Endothelial cell of umbilical vein (primary cell): ENCODE measurements at regions not wholly inside any gene's neighbourhood (a gene's known extent, or its start where the extent isn't known, plus 50 kb on each side); places are given as distances from the start of the nearest gene placed in this dataset.

Source experiments
- CTCF ChIP-seq, 2 donors: IDR thresholded peaks; 1 replicate in 1 of 2; 2 replicates in 1 of 2; pipeline ENCODE4 v1.5.1; 2011; ENCODE audit warnings: low read length in 2 of 2, mild to moderate bottlenecking in 2 of 2, moderate library complexity in 2 of 2, control low read depth in 1 of 2, inconsistent platforms in 1 of 2, low read depth in 1 of 2; ENCODE audit not compliant: insufficient read depth in 1 of 2; ENCODE audit errors: extremely low read depth in 1 of 2
- EZH2 ChIP-seq: IDR thresholded peaks from 2 replicates; pipeline ENCODE4 v1.6.1; 2012; ENCODE audit warnings: borderline replicate concordance, low read depth, mild to moderate bottlenecking, moderate library complexity, low read length, inconsistent platforms; ENCODE audit not compliant: severe bottlenecking
- FOS ChIP-seq: IDR thresholded peaks from 2 replicates; pipeline ENCODE4 v1.6.1; 2011; ENCODE audit warnings: mild to moderate bottlenecking, low read length, moderate library complexity, borderline replicate concordance; ENCODE audit not compliant: insufficient read depth
- GATA2 ChIP-seq: IDR thresholded peaks from 2 replicates; pipeline ENCODE4 v1.7.0; 2011; ENCODE audit warnings: low read depth, mild to moderate bottlenecking, moderate library complexity, mixed read lengths, low read length; ENCODE audit not compliant: insufficient read length, insufficient read depth
- JUN ChIP-seq: IDR thresholded peaks from 2 replicates; pipeline ENCODE4 v1.6.1; 2011; ENCODE audit warnings: borderline replicate concordance, low read depth; ENCODE audit not compliant: insufficient read length, insufficient read depth
- POLR2A ChIP-seq: IDR thresholded peaks from 2 replicates; pipeline ENCODE4 v1.6.1; 2012; ENCODE audit warnings: low read depth, mild to moderate bottlenecking, control low read depth, low read length
- POLR2AphosphoS5 ChIP-seq: IDR thresholded peaks from 2 replicates; pipeline ENCODE4 v1.6.1; 2012; ENCODE audit warnings: low read depth, mild to moderate bottlenecking, control low read depth, low read length, moderate library complexity; ENCODE audit not compliant: insufficient read depth
- TF ChIP-seq, protein P1 (sequence below): IDR thresholded peaks from 2 replicates; pipeline ENCODE4 v1.6.1; 2011; ENCODE audit not compliant: insufficient read depth, insufficient read length

DNA sequence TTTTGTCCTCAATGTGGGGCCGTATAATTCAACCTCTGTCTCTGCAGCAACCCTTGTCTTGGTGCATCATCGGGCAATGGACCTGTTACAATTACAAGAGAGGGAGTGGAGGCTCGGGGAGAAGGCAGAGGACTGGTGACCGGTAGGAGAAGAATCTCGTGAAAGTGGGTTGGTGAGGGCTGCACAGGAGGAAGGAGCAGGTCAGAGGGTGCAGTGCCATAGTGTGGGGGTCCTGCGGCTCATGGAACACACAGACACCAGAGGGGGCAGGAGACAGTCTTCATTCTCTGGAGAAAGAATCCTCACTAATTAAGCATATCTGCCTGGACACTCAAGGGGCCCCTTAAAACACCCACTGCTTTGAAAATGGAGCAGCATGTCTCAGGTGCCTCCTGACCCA, 174.7 kb upstream of the B3GAT1 start:
- TF ChIP-seq CTCF (IDR thresholded peaks at IDR 0.05; ENCODE audit: extremely low read depth in 1 of 2, insufficient read depth in 1 of 2, low read depth in 1 of 2, low read length in 2 of 2) (no peak), EZH2 (no peak), FOS (no peak), POLR2AphosphoS5 (no peak), POLR2A (no peak), JUN (no peak), GATA2 (no peak)
- TF ChIP-seq, protein P1, sequence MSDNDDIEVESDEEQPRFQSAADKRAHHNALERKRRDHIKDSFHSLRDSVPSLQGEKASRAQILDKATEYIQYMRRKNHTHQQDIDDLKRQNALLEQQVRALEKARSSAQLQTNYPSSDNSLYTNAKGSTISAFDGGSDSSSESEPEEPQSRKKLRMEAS, result no peak
